Endodermal cell (in vitro differentiated cells): ENCODE measurements at regions not wholly inside any gene's neighbourhood (a gene's known extent, or its start where the extent isn't known, plus 50 kb on each side); places are given as distances from the start of the nearest gene placed in this dataset.

ENCODE experiments used
- DNase-seq: peaks from one replicate; pipeline ENCODE4 v3.0.0-alpha.2; 2017
- H3K27ac ChIP-seq: 2 replicates; pipeline ENCODE4 v1.5.1; 2013; ENCODE audit warnings: mild to moderate bottlenecking, low read depth, low read length, moderate library complexity
- H3K27me3 ChIP-seq: 2 replicates; pipeline ENCODE4 v1.6.1; 2013; ENCODE audit warnings: mild to moderate bottlenecking, low read length, moderate library complexity; ENCODE audit not compliant: insufficient read depth, control insufficient read depth, poor library complexity, severe bottlenecking
- H3K36me3 ChIP-seq: 2 replicates; pipeline ENCODE4 v1.7.0; 2013; ENCODE audit warnings: mild to moderate bottlenecking, low read length, moderate library complexity; ENCODE audit not compliant: control insufficient read depth, insufficient read depth
- H3K4me1 ChIP-seq: one replicate; pipeline ENCODE4 v1.7.0; 2013; ENCODE audit warnings: low read length; ENCODE audit not compliant: control insufficient read depth, insufficient read depth
- H3K4me3 ChIP-seq: 2 replicates; pipeline ENCODE4 v1.5.1; 2013; ENCODE audit warnings: mild to moderate bottlenecking, low read length, moderate library complexity
- H3K9ac ChIP-seq: 2 replicates; pipeline ENCODE4 v1.6.1; 2013; ENCODE audit warnings: mild to moderate bottlenecking, low read length, moderate library complexity; ENCODE audit not compliant: poor library complexity, severe bottlenecking; ENCODE audit errors: extremely low read depth
- H3K9me3 ChIP-seq: 2 replicates; pipeline ENCODE4 v1.6.1; 2013; ENCODE audit warnings: mild to moderate bottlenecking, low read length, moderate library complexity; ENCODE audit not compliant: control insufficient read depth
- H3K27ac Mint-ChIP-seq: 2 replicates; pipeline ENCODE4 v1.8.0; 2020; ENCODE audit warnings: mixed read lengths
- H3K27me3 Mint-ChIP-seq: 2 replicates; pipeline ENCODE4 v1.8.0; 2021; ENCODE audit warnings: mild to moderate bottlenecking, mixed read lengths; ENCODE audit not compliant: insufficient read depth
- H3K36me3 Mint-ChIP-seq: 2 replicates; pipeline ENCODE4 v1.8.0; 2020; ENCODE audit warnings: low read depth, mixed read lengths
- H3K4me1 Mint-ChIP-seq: 2 replicates; pipeline ENCODE4 v1.8.0; 2020; ENCODE audit warnings: mixed read lengths
- H3K4me3 Mint-ChIP-seq: 2 replicates; pipeline ENCODE4 v1.8.0; 2020; ENCODE audit warnings: mild to moderate bottlenecking, moderate library complexity, mixed read lengths
- H3K9me3 Mint-ChIP-seq: 2 replicates; pipeline ENCODE4 v1.8.0; 2020; ENCODE audit warnings: mild to moderate bottlenecking, mixed read lengths
- WGBS, 2 experiments: methylation state at CpG; one replicate each; pipeline versions ENCODE4 v1.1.5 to v1.1.7; 2013; ENCODE audit warnings: missing lambda C conversion rate in 2 of 2, mixed read lengths in 1 of 2; ENCODE audit not compliant: insufficient coverage in 1 of 2, insufficient read length in 1 of 2; 5-methylcytosine and 5-hydroxymethylcytosine counted together
- TF ChIP-seq, protein P1 (sequence below): fragments of 200-600 bp; sonication (generic); conservative IDR thresholded peaks from 2 replicates; pipeline ENCODE4 v1.5.0; 2021; ENCODE audit warnings: antibody characterized with exemption, mild to moderate bottlenecking

- TF ChIP-seq, protein P1, sequence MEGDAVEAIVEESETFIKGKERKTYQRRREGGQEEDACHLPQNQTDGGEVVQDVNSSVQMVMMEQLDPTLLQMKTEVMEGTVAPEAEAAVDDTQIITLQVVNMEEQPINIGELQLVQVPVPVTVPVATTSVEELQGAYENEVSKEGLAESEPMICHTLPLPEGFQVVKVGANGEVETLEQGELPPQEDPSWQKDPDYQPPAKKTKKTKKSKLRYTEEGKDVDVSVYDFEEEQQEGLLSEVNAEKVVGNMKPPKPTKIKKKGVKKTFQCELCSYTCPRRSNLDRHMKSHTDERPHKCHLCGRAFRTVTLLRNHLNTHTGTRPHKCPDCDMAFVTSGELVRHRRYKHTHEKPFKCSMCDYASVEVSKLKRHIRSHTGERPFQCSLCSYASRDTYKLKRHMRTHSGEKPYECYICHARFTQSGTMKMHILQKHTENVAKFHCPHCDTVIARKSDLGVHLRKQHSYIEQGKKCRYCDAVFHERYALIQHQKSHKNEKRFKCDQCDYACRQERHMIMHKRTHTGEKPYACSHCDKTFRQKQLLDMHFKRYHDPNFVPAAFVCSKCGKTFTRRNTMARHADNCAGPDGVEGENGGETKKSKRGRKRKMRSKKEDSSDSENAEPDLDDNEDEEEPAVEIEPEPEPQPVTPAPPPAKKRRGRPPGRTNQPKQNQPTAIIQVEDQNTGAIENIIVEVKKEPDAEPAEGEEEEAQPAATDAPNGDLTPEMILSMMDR: peak; percentile 14
- Mint-ChIP-seq H3K27ac (no peak overlapping the region), H3K27me3 (no peaks in the 10 kb centered on the region), H3K4me1 (peaks cover 2% of the 10 kb centered on the region), H3K9me3 (no peaks in the 10 kb centered on the region), H3K36me3 (no peaks in the 10 kb centered on the region), H3K4me3 (no peak overlapping the region)
- Histone ChIP-seq H3K27me3 (no peaks in the 10 kb centered on the region), H3K36me3 (no peaks in the 10 kb centered on the region), H3K9me3 (no peaks in the 10 kb centered on the region), H3K27ac (no peak overlapping the region), H3K4me1 (no peaks in the 10 kb centered on the region), H3K4me3 (no peak overlapping the region), H3K9ac (no peak overlapping the region)
- DNase-seq: no peak
- 92% methylated on average over 2 of the region's 2 CpGs; no CpG with 5 or more reads in 1 of the 2 experiments for WGBS, 2 experiments
Observed at GRCh38 chr2:18172607-18173006, 294.1 kb downstream of the KCNS3 start.

DNA sequence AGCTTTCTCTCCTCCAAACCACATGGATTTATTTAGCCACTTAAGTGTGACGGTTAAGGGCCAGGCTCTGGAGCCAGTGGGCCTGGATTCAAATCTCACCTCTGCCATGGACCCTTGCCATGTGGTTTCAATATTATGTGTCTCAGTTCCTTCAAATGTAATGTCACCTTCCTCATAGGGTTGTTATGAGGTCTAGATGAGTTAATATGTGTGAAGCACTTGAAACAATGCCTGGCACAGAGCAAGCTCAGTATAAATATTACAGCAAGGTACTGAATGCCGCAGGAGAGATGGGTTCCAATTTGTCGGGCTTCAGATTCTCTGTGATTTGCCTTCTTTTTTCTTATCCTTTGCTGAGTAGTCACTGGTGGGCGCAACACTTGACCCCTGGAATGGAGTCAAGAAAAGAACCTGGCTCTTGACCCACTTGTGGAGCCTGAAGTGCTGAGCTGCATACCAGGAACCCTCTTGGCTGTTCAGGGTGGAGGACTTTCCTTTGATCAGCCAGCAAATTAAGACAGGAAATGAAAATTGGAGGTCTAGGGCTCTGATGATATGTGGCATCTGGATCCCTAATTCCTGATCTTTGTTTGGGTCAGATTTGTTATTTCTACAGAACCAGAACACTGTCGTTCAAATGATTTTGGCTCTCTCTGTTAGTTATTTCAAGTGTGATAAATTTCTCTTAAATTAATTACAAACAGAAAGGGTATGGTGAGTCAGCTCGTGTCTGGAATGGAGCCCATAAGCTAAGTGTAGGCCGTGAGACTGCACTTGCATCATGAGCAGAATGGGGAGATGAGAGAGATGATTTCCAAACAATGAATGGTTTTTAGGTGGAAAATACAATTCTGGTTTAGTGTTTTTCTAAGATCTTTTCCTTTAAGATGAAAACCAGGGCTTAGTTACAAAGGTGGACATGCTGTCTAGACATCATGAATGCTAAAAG, 293.0 kb downstream of the KCNS3 start:
- Mint-ChIP-seq H3K27ac (no peak overlapping the region), H3K27me3 (peaks cover 3% of the 10 kb centered on the region), H3K4me3 (no peak overlapping the region), H3K9me3 (no peaks in the 10 kb centered on the region), H3K4me1 (peaks cover 2% of the 10 kb centered on the region), H3K36me3 (no peaks in the 10 kb centered on the region)
- no peak overlapping the region for H3K27ac ChIP-seq
- no peaks in the 10 kb centered on the region for H3K36me3 ChIP-seq
- no peak overlapping the region for H3K9ac ChIP-seq
- TF ChIP-seq, protein P1: no peak
- H3K27me3 ChIP-seq: no peaks in the 10 kb centered on the region
- DNase-seq: no peak
- no peak overlapping the region for H3K4me3 ChIP-seq
- H3K9me3 ChIP-seq: no peaks in the 10 kb centered on the region
- no peaks in the 10 kb centered on the region for H3K4me1 ChIP-seq
- WGBS, 2 experiments: 91 to 92% methylated on average over 5 to 7 of the region's 7 CpGs

DNA sequence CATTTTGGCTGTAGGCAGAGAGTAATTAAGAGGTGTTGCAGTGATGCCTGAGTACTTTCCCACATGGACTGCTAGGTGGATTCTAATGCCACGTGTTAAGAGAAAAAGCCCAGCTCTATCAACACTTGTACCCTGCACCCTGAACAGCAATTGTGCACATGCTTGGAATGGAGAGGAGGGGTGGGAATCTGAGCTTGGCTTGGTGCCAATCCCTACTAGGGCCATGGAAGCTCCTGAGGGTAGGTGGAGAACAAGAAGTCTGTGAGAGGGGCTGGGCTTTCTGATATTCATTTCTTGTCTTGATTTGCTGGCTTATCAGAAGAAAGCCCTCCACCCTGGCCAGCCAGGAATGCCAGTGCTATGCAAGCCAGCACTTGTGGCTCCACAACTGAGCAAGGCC, 292.2 kb downstream of the KCNS3 start:
- H3K27ac ChIP-seq: no peak overlapping the region
- no peak overlapping the region for H3K4me3 ChIP-seq
- Mint-ChIP-seq H3K36me3 (no peaks in the 10 kb centered on the region), H3K27me3 (peaks cover 9% of the 10 kb centered on the region), H3K27ac (no peak overlapping the region), H3K4me1 (peaks cover 2% of the 10 kb centered on the region), H3K9me3 (no peaks in the 10 kb centered on the region), H3K4me3 (no peak overlapping the region)
- no peaks in the 10 kb centered on the region for H3K9me3 ChIP-seq
- no peaks in the 10 kb centered on the region for H3K36me3 ChIP-seq
- no peak overlapping the region for H3K9ac ChIP-seq
- 100% methylated on average over 1 of the region's 1 CpG; no CpG with 5 or more reads in 1 of the 2 experiments for WGBS, 2 experiments
- H3K4me1 ChIP-seq: no peaks in the 10 kb centered on the region
- no peaks in the 10 kb centered on the region for H3K27me3 ChIP-seq
- no peak for DNase-seq
- TF ChIP-seq, protein P1: no peak
